ENCODE measurements at regions not wholly inside any gene's neighbourhood (a gene's known extent, or its start where the extent isn't known, plus 50 kb on each side); places are given as distances from the start of the nearest gene placed in this dataset.
"Not testable (repeated sequence)": the region's sequence is repeated elsewhere in the genome, so short reads cannot be mapped to it uniquely, and the experiment has no call there.

DNA sequence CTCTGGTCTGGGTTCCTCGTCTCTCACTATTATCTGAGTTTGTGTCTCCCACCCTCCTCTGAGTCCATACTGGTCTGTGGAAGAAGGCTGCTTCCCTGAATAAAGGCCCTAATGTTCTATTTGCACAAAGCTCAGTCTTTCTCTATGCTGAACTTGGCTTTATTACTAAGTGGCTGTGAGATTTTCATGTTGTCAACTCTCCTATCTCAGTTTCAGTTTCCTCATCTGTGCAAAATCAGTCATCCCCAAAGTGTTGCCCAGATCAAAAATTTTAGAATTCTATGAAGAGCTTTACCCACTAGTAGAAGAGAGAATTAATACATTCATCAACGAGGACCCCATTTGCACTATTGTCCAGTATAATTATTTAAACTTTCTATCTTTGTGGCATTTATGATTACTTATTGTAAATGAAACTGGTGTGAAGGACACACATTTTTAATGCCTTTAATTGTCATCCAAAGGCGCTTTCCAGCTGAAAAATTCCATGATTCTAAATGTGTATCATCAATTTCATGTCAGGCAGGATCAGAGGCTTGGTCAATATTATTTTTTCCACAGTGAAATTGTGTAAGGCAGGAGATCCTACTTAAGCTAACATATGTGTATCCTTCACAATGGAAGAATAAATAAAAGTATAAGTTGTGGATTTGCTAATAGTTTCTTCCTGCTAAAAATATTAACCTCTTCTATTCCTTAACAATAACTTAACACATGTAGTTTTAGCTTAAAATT, 79.1 kb upstream of the EEA1 start:
- Mint-ChIP-seq H3K27ac (ENCODE audit: unreplicated experiment) (peak overlapping the region; percentile 94), H3K4me1 (ENCODE audit: low read depth, unreplicated experiment) (peaks cover 43% of the 10 kb centered on the region), H3K36me3 (ENCODE audit: insufficient read depth, unreplicated experiment) (peaks cover 58% of the 10 kb centered on the region), H3K9me3 (ENCODE audit: unreplicated experiment) (no peaks in the 10 kb centered on the region), H3K27me3 (ENCODE audit: insufficient read depth, unreplicated experiment) (no peaks in the 10 kb centered on the region), H3K4me3 (ENCODE audit: unreplicated experiment) (peak overlapping the region; percentile 90)
- DNase-seq: no peak
- H3K9me3 ChIP-seq: 0 out of 2 replicates have a peak, but pooled peaks cover 3% of the 10 kb centered on the region
- no peak for TF ChIP-seq CTCF (IDR thresholded peaks at IDR 0.05; ENCODE audit: insufficient read depth in 1 of 2, low read depth in 1 of 2, low read length in 1 of 2, severe bottlenecking in 1 of 2, unreplicated experiment in 1 of 2)
- intact Hi-C loops (cut with micrococcal nuclease; ENCODE audit: unreplicated experiment): loop anchor here (5.0 kb wide), 2 partner anchors 79 to 221 kb away; no protein-coding TSS in a partner anchor
- H3K4me1 ChIP-seq: peaks cover 72% of the 10 kb centered on the region
- H3K27me3 ChIP-seq (replicated peaks; ENCODE audit: control insufficient read depth, insufficient read depth, low read length): no peaks in the 10 kb centered on the region
- ChIA-PET CTCF (interaction anchor here (1.2 to 2.3 kb wide), 3 partner anchors 8 to 114 kb away, joined by 3 to 8 read pairs (median 6); no protein-coding TSS in a partner anchor), POLR2A (interaction anchor here (0.7 kb wide), 1 partner anchor 114 kb away, joined by 3 read pairs; no protein-coding TSS in a partner anchor)
- no TSS peak for BruUV-seq (replicated peaks)
- H3K4me3 ChIP-seq (ENCODE audit: low read depth, low read length): peak overlapping the region; percentile 41
- H3K36me3 ChIP-seq (ENCODE audit: control insufficient read depth, insufficient read depth, low read length): 0 out of 2 replicates have a peak, but pooled peaks cover 1% of the 10 kb centered on the region

- Mint-ChIP-seq H3K36me3 (ENCODE audit: insufficient read depth, unreplicated experiment) (peaks cover 62% of the 10 kb centered on the region), H3K27ac (ENCODE audit: unreplicated experiment) (peak overlapping the region; percentile 94), H3K4me3 (ENCODE audit: unreplicated experiment) (peak overlapping the region; percentile 90), H3K4me1 (ENCODE audit: low read depth, unreplicated experiment) (peaks cover 44% of the 10 kb centered on the region)
- POLR2A ChIA-PET: interaction anchor here (0.7 kb wide), 1 partner anchor 113 kb away, joined by 3 read pairs; no protein-coding TSS in a partner anchor
- peaks cover 71% of the 10 kb centered on the region for H3K4me1 ChIP-seq
- H3K27me3 ChIP-seq (replicated peaks; ENCODE audit: control insufficient read depth, insufficient read depth, low read length); H3K9me3 Mint-ChIP-seq (ENCODE audit: unreplicated experiment); H3K9me3 ChIP-seq; H3K27me3 Mint-ChIP-seq (ENCODE audit: insufficient read depth, unreplicated experiment); BruUV-seq (replicated peaks); H3K36me3 ChIP-seq (ENCODE audit: control insufficient read depth, insufficient read depth, low read length); H3K4me3 ChIP-seq (ENCODE audit: low read depth, low read length); DNase-seq: not testable (repeated sequence)
- CTCF ChIA-PET: interaction anchor here (1.2 kb wide), 1 partner anchor 114 kb away, joined by 3 read pairs; no protein-coding TSS in a partner anchor
- intact Hi-C loops (cut with micrococcal nuclease; ENCODE audit: unreplicated experiment): loop anchor here (5.0 kb wide), 2 partner anchors 78 to 222 kb away; no protein-coding TSS in a partner anchor
These were observed 79.8 kb upstream of the EEA1 start for GRCh38 chr12:93008880-93009279.

DNA sequence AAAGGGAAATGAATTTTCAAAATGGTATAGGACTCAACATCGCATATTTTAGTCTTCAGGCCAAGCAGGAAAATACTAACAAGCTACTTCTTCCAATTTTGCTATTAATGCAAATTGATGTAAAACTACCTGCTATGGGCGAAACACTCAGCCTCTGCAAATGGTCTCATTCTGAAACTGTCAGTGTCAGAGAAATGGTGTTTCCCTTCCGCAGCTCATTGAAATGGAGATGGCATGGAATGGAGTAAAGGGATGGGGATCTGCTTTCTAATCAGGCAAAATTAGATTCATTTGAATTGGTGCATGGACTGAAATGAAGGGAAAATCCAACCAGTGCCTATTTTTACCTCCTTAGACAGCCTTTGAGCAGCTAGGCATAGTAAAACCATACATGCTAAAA, 80.4 kb upstream of the EEA1 start:
- DNase-seq: no peak
- peak overlapping the region; percentile 90 for H3K4me3 Mint-ChIP-seq (ENCODE audit: unreplicated experiment)
- no peaks in the 10 kb centered on the region for H3K27me3 ChIP-seq (replicated peaks; ENCODE audit: control insufficient read depth, insufficient read depth, low read length)
- no TSS peak for BruUV-seq (replicated peaks)
- peaks cover 74% of the 10 kb centered on the region for H3K4me1 ChIP-seq
- peaks cover 51% of the 10 kb centered on the region for H3K4me1 Mint-ChIP-seq (ENCODE audit: low read depth, unreplicated experiment)
- ChIA-PET CTCF (interaction anchor here (1.2 kb wide), 1 partner anchor 113 kb away, joined by 3 read pairs; no protein-coding TSS in a partner anchor), POLR2A (no interaction called here)
- intact Hi-C loops (cut with micrococcal nuclease; ENCODE audit: unreplicated experiment): loop anchor here (5.0 kb wide), 2 partner anchors 78 to 222 kb away; no protein-coding TSS in a partner anchor
- 0 out of 2 replicates have a peak, but pooled peaks cover 3% of the 10 kb centered on the region for H3K9me3 ChIP-seq
- peaks cover 69% of the 10 kb centered on the region for H3K36me3 Mint-ChIP-seq (ENCODE audit: insufficient read depth, unreplicated experiment)
- no peak for TF ChIP-seq CTCF (IDR thresholded peaks at IDR 0.05; ENCODE audit: insufficient read depth in 1 of 2, low read depth in 1 of 2, low read length in 1 of 2, severe bottlenecking in 1 of 2, unreplicated experiment in 1 of 2)
- no peaks in the 10 kb centered on the region for H3K9me3 Mint-ChIP-seq (ENCODE audit: unreplicated experiment)
- H3K36me3 ChIP-seq (ENCODE audit: control insufficient read depth, insufficient read depth, low read length): peaks cover 1% of the 10 kb centered on the region; the same call in 1 of the 2 replicates
- H3K27ac Mint-ChIP-seq (ENCODE audit: unreplicated experiment): peak overlapping the region; percentile 94
- H3K27me3 Mint-ChIP-seq (ENCODE audit: insufficient read depth, unreplicated experiment): no peaks in the 10 kb centered on the region
- H3K4me3 ChIP-seq (ENCODE audit: low read depth, low read length): no peak overlapping the region

Measured in Caco-2 (cell line).